ENCODE measurements at regions not wholly inside any gene's neighbourhood (a gene's known extent, or its start where the extent isn't known, plus 50 kb on each side); places are given as distances from the start of the nearest gene placed in this dataset.

DNA sequence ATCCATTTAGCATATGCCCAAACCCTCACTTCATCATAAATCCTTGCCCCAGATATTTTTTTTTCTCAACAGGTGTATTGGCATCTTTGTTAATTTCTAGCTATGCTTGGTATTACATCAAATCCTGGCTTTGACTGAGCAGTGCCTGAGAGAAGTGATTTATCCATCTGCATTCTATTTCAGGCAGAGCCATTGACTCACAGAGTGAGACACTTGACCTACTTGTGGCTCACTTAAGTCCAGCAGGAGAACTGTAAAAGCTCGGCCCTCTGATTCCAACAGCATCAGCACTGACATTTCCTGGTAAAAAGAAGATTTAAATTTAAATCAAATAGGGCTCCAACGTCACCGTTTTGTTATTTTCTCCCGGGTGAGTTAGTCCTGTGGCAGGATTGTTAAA, 93.4 kb downstream of the PLK2 start:
- DNase-seq (ENCODE audit: low spot score) = no peak
- TF ChIP-seq, protein P1, sequence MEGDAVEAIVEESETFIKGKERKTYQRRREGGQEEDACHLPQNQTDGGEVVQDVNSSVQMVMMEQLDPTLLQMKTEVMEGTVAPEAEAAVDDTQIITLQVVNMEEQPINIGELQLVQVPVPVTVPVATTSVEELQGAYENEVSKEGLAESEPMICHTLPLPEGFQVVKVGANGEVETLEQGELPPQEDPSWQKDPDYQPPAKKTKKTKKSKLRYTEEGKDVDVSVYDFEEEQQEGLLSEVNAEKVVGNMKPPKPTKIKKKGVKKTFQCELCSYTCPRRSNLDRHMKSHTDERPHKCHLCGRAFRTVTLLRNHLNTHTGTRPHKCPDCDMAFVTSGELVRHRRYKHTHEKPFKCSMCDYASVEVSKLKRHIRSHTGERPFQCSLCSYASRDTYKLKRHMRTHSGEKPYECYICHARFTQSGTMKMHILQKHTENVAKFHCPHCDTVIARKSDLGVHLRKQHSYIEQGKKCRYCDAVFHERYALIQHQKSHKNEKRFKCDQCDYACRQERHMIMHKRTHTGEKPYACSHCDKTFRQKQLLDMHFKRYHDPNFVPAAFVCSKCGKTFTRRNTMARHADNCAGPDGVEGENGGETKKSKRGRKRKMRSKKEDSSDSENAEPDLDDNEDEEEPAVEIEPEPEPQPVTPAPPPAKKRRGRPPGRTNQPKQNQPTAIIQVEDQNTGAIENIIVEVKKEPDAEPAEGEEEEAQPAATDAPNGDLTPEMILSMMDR (IDR thresholded peaks at IDR 0.05; ENCODE audit: extremely low read depth, missing control alignments) = no peak

- TF ChIP-seq, protein P1 (IDR thresholded peaks at IDR 0.05; ENCODE audit: extremely low read depth, missing control alignments) = no peak
- DNase-seq (ENCODE audit: low spot score) = no peak
These were observed 94.1 kb downstream of the PLK2 start for GRCh38 chr5:58365791-58366190.

- no peak for DNase-seq (ENCODE audit: low spot score)
- TF ChIP-seq, protein P1 (IDR thresholded peaks at IDR 0.05; ENCODE audit: extremely low read depth, missing control alignments) = no peak
These were observed 96.2 kb downstream of the PLK2 start for GRCh38 chr5:58363461-58364249.

DNA sequence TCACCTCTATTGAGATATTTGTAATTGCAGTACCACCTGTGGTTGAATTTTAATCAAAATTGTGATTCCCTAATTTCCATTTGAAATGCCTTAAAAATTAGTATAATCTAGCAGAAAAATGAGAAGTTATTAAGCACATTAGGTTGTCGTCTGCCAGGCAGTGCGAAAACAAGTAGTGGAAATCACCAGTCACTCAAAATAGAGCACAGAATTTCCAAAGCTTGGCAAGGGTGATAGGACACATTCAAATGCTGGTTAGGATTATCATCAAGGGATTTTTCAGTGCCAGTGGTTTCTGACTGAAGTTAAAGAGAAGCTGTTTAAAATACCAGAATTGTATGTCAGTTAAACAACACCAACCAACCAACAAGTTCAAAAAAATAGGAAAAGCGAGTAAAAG, 97.8 kb downstream of the PLK2 start:
- TF ChIP-seq, protein P1 (IDR thresholded peaks at IDR 0.05; ENCODE audit: extremely low read depth, missing control alignments) = no peak
- DNase-seq (ENCODE audit: low spot score) = no peak

- no peak for DNase-seq (ENCODE audit: low spot score)
- TF ChIP-seq, protein P1 (IDR thresholded peaks at IDR 0.05; ENCODE audit: extremely low read depth, missing control alignments) = no peak
These were observed 99.1 kb downstream of the PLK2 start for GRCh38 chr5:58360794-58361193.

DNA sequence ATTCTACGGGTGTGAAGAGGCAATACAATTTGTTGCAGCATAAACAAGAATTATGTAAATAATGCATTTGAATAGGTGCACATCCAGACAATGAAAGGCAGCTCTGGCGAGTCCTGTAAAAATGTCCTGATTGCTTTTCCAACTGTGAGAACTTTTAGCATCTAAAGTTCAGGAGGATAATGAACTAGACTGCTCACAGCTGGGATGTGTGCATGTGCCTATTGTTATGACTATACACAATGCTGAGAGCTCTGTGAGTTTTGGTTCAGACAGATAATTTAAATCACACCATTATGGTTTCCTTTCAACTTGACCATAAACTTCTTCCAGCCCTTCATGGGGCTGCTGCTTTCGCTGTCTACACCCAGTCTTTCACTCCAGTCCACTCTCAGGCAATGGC, 99.9 kb downstream of the PLK2 start:
- no peak for DNase-seq (ENCODE audit: low spot score)
- TF ChIP-seq, protein P1 (IDR thresholded peaks at IDR 0.05; ENCODE audit: extremely low read depth, missing control alignments) = no peak

GRCh38 chr5:58358501-58359178, 101.2 kb downstream of the PLK2 start:
- TF ChIP-seq, protein P1 (IDR thresholded peaks at IDR 0.05; ENCODE audit: extremely low read depth, missing control alignments) = no peak
- DNase-seq (ENCODE audit: low spot score) = no peak

Data from GM20000 (cell line).